ENCODE measurements at regions not wholly inside any gene's neighbourhood (a gene's known extent, or its start where the extent isn't known, plus 50 kb on each side); places are given as distances from the start of the nearest gene placed in this dataset.
"Not testable (repeated sequence)": the region's sequence is repeated elsewhere in the genome, so short reads cannot be mapped to it uniquely, and the experiment has no call there.

GRCh38 chr5:125092138-125092537 is 345.7 kb upstream of the ZNF608 start:
- TF ChIP-seq, protein P1, sequence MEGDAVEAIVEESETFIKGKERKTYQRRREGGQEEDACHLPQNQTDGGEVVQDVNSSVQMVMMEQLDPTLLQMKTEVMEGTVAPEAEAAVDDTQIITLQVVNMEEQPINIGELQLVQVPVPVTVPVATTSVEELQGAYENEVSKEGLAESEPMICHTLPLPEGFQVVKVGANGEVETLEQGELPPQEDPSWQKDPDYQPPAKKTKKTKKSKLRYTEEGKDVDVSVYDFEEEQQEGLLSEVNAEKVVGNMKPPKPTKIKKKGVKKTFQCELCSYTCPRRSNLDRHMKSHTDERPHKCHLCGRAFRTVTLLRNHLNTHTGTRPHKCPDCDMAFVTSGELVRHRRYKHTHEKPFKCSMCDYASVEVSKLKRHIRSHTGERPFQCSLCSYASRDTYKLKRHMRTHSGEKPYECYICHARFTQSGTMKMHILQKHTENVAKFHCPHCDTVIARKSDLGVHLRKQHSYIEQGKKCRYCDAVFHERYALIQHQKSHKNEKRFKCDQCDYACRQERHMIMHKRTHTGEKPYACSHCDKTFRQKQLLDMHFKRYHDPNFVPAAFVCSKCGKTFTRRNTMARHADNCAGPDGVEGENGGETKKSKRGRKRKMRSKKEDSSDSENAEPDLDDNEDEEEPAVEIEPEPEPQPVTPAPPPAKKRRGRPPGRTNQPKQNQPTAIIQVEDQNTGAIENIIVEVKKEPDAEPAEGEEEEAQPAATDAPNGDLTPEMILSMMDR (IDR thresholded peaks at IDR 0.05) = not testable (repeated sequence)
- not testable (repeated sequence) for TF ChIP-seq EZH2 (IDR thresholded peaks at IDR 0.05)
